OCI-LY3 (cell line): ENCODE measurements at regions not wholly inside any gene's neighbourhood (a gene's known extent, or its start where the extent isn't known, plus 50 kb on each side); places are given as distances from the start of the nearest gene placed in this dataset.

ENCODE experiments used
- EZH2phosphoT487 ChIP-seq: fragments of 200-600 bp; shearing (Covaris generic); IDR thresholded peaks from 2 replicates; pipeline ENCODE4 v1.6.1; 2018; ENCODE audit warnings: antibody characterized with exemption, mixed run types, low read depth
- TF ChIP-seq, protein P1 (sequence below): fragments of 200-600, 300-600 bp; sonication (generic); IDR thresholded peaks from 2 replicates; pipeline ENCODE4 v1.5.1; 2014; ENCODE audit warnings: antibody characterized with exemption, low read length, low read depth

DNA sequence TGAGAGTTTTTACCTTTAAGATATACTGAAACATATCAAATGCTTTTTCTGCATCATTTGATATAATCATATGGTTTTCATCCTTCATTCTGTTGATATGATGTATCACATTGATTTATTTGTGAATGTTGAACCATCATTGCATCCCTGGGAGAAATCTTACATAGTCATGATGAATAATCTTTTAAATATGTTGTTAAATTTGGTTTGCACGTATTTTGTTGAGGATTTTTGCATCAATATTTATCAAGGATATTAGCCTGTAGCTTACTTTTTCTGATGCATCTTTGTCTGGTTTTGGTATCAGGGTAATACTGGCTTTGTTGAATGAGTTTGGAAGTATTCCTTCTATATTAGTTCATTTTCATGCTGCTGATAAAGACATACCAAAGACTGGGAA lies 541.4 kb downstream of the TLL1 start:
- TF ChIP-seq, protein P1, sequence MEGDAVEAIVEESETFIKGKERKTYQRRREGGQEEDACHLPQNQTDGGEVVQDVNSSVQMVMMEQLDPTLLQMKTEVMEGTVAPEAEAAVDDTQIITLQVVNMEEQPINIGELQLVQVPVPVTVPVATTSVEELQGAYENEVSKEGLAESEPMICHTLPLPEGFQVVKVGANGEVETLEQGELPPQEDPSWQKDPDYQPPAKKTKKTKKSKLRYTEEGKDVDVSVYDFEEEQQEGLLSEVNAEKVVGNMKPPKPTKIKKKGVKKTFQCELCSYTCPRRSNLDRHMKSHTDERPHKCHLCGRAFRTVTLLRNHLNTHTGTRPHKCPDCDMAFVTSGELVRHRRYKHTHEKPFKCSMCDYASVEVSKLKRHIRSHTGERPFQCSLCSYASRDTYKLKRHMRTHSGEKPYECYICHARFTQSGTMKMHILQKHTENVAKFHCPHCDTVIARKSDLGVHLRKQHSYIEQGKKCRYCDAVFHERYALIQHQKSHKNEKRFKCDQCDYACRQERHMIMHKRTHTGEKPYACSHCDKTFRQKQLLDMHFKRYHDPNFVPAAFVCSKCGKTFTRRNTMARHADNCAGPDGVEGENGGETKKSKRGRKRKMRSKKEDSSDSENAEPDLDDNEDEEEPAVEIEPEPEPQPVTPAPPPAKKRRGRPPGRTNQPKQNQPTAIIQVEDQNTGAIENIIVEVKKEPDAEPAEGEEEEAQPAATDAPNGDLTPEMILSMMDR = no peak
- TF ChIP-seq EZH2phosphoT487 = no peak
